CD4-positive, alpha-beta T cell (primary cell): ENCODE measurements at regions not wholly inside any gene's neighbourhood (a gene's known extent, or its start where the extent isn't known, plus 50 kb on each side); places are given as distances from the start of the nearest gene placed in this dataset.
"Not testable (repeated sequence)": the region's sequence is repeated elsewhere in the genome, so short reads cannot be mapped to it uniquely, and the experiment has no call there.

ENCODE experiments used
- ATAC-seq: fragments of 200-7000 bp; cut with Tn5 transposase; one replicate; pipeline ENCODE4 v1.10.0; 2022; ENCODE audit warnings: mild to moderate bottlenecking; ENCODE audit not compliant: poor library complexity
- CTCF ChIA-PET: fragments of 350-600 bp; sonication (Branson Sonifier 250); formaldehyde crosslinking; loops from one replicate; lab custom pipeline; 2021; ENCODE audit warnings: antibody characterized with exemption, inconsistent platforms; lab: Charles Lee
- POLR2A ChIA-PET: fragments of 350-600 bp; sonication (Branson Sonifier 250); formaldehyde crosslinking; loops from one replicate; lab custom pipeline; 2021; ENCODE audit warnings: antibody characterized with exemption, inconsistent platforms; lab: Charles Lee
- DNase-seq, 14 experiments: peaks; one replicate each; pipeline ENCODE4 v3.0.0-alpha.2; 2013 to 2020; ENCODE audit warnings: mixed read lengths in 2 of 14
- H3K27ac ChIP-seq, 2 donors: one replicate each; pipeline versions ENCODE4 v1.5.1 to v1.7.0; 2013; ENCODE audit warnings: low read length in 2 of 2, low read depth in 1 of 2, mild to moderate bottlenecking in 1 of 2
- H3K27me3 ChIP-seq, 2 experiments: 1 replicate in 1 of 2; 2 replicates in 1 of 2; pipeline versions ENCODE4 v1.6.1 to v1.7.0; 2013; ENCODE audit warnings: low read length in 2 of 2, control low read depth in 1 of 2, mild to moderate bottlenecking in 1 of 2, moderate library complexity in 1 of 2; ENCODE audit not compliant: insufficient read depth in 2 of 2, control insufficient read depth in 1 of 2
- H3K36me3 ChIP-seq: one replicate; pipeline ENCODE4 v1.6.1; 2013; ENCODE audit warnings: low read length, control low read depth; ENCODE audit not compliant: insufficient read depth
- H3K4me1 ChIP-seq: one replicate; pipeline ENCODE4 v1.6.1; 2013; ENCODE audit warnings: low read length, control low read depth; ENCODE audit not compliant: insufficient read depth
- H3K4me3 ChIP-seq: one replicate; pipeline ENCODE4 v1.5.1; 2013; ENCODE audit warnings: mild to moderate bottlenecking, low read length, moderate library complexity
- H3K9me3 ChIP-seq, 2 experiments: 1 replicate in 1 of 2; 2 replicates in 1 of 2; pipeline versions ENCODE4 v1.6.1 to v1.7.0; 2013; ENCODE audit warnings: low read length in 2 of 2, mild to moderate bottlenecking in 2 of 2, control low read depth in 1 of 2, moderate library complexity in 1 of 2; ENCODE audit not compliant: control insufficient read depth in 1 of 2, insufficient read depth in 1 of 2
- H3K27ac Mint-ChIP-seq: one replicate; pipeline ENCODE4 v1.8.0; 2020; ENCODE audit warnings: mixed read lengths
- H3K27me3 Mint-ChIP-seq: one replicate; pipeline ENCODE4 v1.8.0; 2021; ENCODE audit warnings: mixed read lengths
- H3K36me3 Mint-ChIP-seq: one replicate; pipeline ENCODE4 v1.8.0; 2021; ENCODE audit warnings: low read depth, mixed read lengths
- H3K4me1 Mint-ChIP-seq: one replicate; pipeline ENCODE4 v1.8.0; 2021; ENCODE audit warnings: low read depth, mixed read lengths
- H3K4me3 Mint-ChIP-seq: one replicate; pipeline ENCODE4 v1.8.0; 2020; ENCODE audit warnings: mild to moderate bottlenecking, mixed read lengths
- H3K9me3 Mint-ChIP-seq: one replicate; pipeline ENCODE4 v1.8.0; 2020; ENCODE audit warnings: mixed read lengths
- intact Hi-C, 2 experiments: fragments of 100-400 bp; cut with DNase I in 1 of 2; cut with micrococcal nuclease in 1 of 2; formaldehyde crosslinking; loops; one replicate each; pipeline versions ENCODE4 v1.15.1 to v1.9.0; 2023 to 2025; cut with DNase I, micrococcal nuclease
- TF ChIP-seq, protein P1 (sequence below): fragments of 200-600 bp; IDR thresholded peaks from one replicate; pipeline ENCODE4 v1.8.0; 2022; ENCODE audit warnings: antibody characterized with exemption, mild to moderate bottlenecking

DNA sequence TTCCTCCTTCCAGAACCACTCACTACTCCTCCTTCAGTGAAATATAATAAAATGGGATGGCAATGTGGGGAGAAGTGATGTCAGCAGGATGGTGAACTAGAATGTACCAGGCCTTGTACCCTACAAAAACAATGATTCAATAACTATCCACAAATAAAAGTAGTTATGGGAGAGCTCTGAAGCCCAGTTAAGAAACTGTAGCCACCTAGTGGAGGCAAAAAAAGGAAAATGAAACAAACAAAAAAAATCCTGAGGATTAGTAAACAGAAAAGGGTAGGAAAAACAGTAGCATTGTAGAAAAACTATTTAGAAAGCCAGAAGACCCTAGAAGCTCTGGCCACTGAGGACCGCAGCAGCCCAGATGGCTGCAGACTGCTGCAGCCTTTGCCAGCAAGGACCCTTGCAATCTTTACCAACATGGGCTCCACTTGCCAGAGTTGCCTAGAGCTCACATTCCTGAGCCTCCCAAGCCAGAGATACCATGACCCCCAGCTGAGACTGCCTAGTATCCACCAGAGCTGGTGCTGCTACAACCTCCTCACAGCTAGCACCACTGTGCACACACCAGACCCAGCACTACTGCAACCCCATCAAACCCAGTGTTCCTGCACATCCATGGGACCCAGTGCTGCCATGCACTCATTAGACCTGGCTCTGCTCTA, 259.7 kb upstream of the MSX2 start:
- no peaks in the 10 kb centered on the region for H3K36me3 ChIP-seq
- H3K9me3 ChIP-seq: peaks cover 0 to 10% of the 10 kb centered on the region in 2 experiments
- POLR2A ChIA-PET: interaction anchor here (1.0 to 1.3 kb wide), 2 partner anchors 11 to 45 kb away, joined by 3 to 5 read pairs; no protein-coding TSS in a partner anchor
- DNase-seq (no peak), ATAC-seq (no peak)
- intact Hi-C loops: loop anchor here in 1 of 2 experiments (2.0 kb wide), 1 partner anchor 44 kb away; no protein-coding TSS in a partner anchor
- Mint-ChIP-seq H3K4me1 (peaks cover 13% of the 10 kb centered on the region), H3K4me3 (no peak overlapping the region), H3K27ac (no peak overlapping the region), H3K9me3 (peaks cover 2% of the 10 kb centered on the region), H3K36me3 (no peaks in the 10 kb centered on the region), H3K27me3 (peaks cover 6% of the 10 kb centered on the region)
- H3K27ac ChIP-seq: no peak overlapping the region
- CTCF ChIA-PET: interaction anchor here (1.7 kb wide), 1 partner anchor 45 kb away, joined by 4 read pairs; no protein-coding TSS in a partner anchor
- no peak overlapping the region for H3K4me3 ChIP-seq
- peaks cover 6% of the 10 kb centered on the region for H3K4me1 ChIP-seq
- TF ChIP-seq, protein P1, sequence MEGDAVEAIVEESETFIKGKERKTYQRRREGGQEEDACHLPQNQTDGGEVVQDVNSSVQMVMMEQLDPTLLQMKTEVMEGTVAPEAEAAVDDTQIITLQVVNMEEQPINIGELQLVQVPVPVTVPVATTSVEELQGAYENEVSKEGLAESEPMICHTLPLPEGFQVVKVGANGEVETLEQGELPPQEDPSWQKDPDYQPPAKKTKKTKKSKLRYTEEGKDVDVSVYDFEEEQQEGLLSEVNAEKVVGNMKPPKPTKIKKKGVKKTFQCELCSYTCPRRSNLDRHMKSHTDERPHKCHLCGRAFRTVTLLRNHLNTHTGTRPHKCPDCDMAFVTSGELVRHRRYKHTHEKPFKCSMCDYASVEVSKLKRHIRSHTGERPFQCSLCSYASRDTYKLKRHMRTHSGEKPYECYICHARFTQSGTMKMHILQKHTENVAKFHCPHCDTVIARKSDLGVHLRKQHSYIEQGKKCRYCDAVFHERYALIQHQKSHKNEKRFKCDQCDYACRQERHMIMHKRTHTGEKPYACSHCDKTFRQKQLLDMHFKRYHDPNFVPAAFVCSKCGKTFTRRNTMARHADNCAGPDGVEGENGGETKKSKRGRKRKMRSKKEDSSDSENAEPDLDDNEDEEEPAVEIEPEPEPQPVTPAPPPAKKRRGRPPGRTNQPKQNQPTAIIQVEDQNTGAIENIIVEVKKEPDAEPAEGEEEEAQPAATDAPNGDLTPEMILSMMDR: no peak
- no peaks in the 10 kb centered on the region for H3K27me3 ChIP-seq

DNA sequence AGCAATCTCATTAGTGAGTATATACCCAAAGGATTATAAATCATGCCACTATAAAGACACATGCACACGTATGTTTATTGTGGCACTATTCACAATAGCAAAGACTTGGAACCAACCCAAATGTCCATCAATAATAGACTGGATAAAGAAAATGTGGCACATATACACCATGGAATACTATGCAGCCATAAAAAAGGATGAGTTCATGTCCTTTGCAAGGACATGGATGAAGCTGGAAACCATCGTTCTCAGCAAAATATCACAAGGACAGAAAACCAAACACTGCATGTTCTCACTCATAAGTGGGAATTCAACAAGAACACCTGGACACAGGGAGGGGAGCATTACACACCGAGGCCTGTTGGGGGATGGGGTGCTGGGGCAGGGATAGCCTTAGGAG, 252.9 kb upstream of the MSX2 start:
- ATAC-seq, H3K27ac Mint-ChIP-seq, H3K27me3 Mint-ChIP-seq, H3K4me3 Mint-ChIP-seq, H3K9me3 Mint-ChIP-seq, H3K36me3 ChIP-seq, H3K4me1 Mint-ChIP-seq, intact Hi-C loops, POLR2A ChIA-PET, CTCF ChIA-PET, H3K27me3 ChIP-seq, DNase-seq, H3K36me3 Mint-ChIP-seq, H3K4me1 ChIP-seq, H3K27ac ChIP-seq, H3K4me3 ChIP-seq: not testable (repeated sequence)
- H3K9me3 ChIP-seq: peaks cover 7 to 13% of the 10 kb centered on the region in 2 experiments

DNA sequence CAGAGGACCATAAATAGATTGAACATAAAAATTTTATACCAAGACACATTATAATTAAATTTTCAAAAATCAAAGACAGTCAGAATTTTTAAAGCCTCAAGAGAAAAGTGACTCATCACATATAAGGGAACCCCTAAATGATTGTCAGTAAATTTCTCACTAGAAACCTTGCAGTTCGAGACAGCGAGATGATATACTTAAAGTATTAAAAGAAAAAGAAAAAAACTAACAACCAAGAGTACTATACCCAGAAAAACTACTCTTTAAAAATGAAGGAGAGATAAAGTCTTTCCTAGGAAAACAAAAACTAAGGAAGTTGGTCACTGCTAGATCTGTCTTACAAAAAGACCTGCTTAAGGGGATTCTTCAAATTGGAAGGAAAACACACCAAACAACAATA, 251.4 kb upstream of the MSX2 start:
- TF ChIP-seq, protein P1: no peak
- ATAC-seq (no peak), DNase-seq (no peak)
- H3K9me3 ChIP-seq: peaks cover 7 to 13% of the 10 kb centered on the region in 2 experiments
- ChIA-PET POLR2A (no interaction called here), CTCF (no interaction called here)
- no peak overlapping the region for H3K4me3 Mint-ChIP-seq
- no peaks in the 10 kb centered on the region for H3K27me3 ChIP-seq
- H3K27ac Mint-ChIP-seq: no peak overlapping the region
- intact Hi-C loops: no loop called here
- H3K36me3 ChIP-seq: no peaks in the 10 kb centered on the region
- no peaks in the 10 kb centered on the region for H3K4me1 ChIP-seq
- H3K4me1 Mint-ChIP-seq: no peaks in the 10 kb centered on the region
- H3K27ac ChIP-seq: no peak overlapping the region
- H3K9me3 Mint-ChIP-seq: peaks cover 8% of the 10 kb centered on the region
- no peaks in the 10 kb centered on the region for H3K27me3 Mint-ChIP-seq
- H3K4me3 ChIP-seq: no peak overlapping the region
- no peaks in the 10 kb centered on the region for H3K36me3 Mint-ChIP-seq

DNA sequence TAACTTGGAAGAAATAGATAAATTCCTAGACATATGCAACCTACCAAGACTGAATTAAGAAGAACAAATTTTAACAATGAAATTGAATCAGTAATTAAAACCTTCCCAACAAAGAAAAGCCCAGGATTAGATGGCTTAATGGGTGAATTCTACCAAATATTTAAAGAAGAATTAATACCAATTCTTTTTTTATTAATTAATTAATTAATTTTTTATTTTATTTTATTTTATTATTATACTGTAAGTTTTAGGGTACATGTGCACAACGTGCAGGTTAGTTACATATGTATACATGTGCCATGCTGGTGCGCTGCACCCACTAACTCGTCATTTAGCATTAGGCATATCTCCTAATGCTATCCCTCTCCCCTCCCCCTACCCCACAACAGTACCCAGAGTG, 248.4 kb upstream of the MSX2 start:
- ATAC-seq, H3K4me1 Mint-ChIP-seq, H3K4me3 Mint-ChIP-seq, H3K27ac ChIP-seq, H3K36me3 ChIP-seq, H3K27ac Mint-ChIP-seq, H3K27me3 ChIP-seq, H3K27me3 Mint-ChIP-seq, DNase-seq, H3K36me3 Mint-ChIP-seq, H3K4me3 ChIP-seq, CTCF ChIA-PET, H3K4me1 ChIP-seq, POLR2A ChIA-PET, intact Hi-C loops: not testable (repeated sequence)
- peaks cover 7 to 17% of the 10 kb centered on the region in 2 experiments for H3K9me3 ChIP-seq
- peaks cover 12% of the 10 kb centered on the region for H3K9me3 Mint-ChIP-seq
